OCI-LY3 (cell line): ENCODE measurements at regions not wholly inside any gene's neighbourhood (a gene's known extent, or its start where the extent isn't known, plus 50 kb on each side); places are given as distances from the start of the nearest gene placed in this dataset.
"Not testable (repeated sequence)": the region's sequence is repeated elsewhere in the genome, so short reads cannot be mapped to it uniquely, and the experiment has no call there.

Experiments
- H2AFZ ChIP-seq: fragments of 200-600, 300-600 bp; shearing (Covaris generic); 2 replicates; pipeline ENCODE4 v1.6.0; 2014; ENCODE audit warnings: antibody characterized with exemption, low read depth, low read length
- H3K27ac ChIP-seq: fragments of 200-600, 300-600 bp; sonication (generic); 2 replicates; pipeline ENCODE4 v1.5.1; 2014; ENCODE audit warnings: mild to moderate bottlenecking, low read length, moderate library complexity, mixed read lengths
- H3K27me3 ChIP-seq: fragments of 200-600, 300-600 bp; sonication (generic); 2 replicates; pipeline ENCODE4 v1.6.1; 2014; ENCODE audit warnings: low read depth, low read length, mixed read lengths
- H3K36me3 ChIP-seq: fragments of 200-600, 300-600 bp; sonication (generic); replicated peaks from 2 replicates; pipeline ENCODE3; 2014; ENCODE audit warnings: low read depth, low read length, mixed read lengths
- H3K4me1 ChIP-seq: fragments of 300-600, 200-600 bp; sonication (generic); 2 replicates; pipeline ENCODE4 v1.6.1; 2014; ENCODE audit warnings: low read length, mixed read lengths
- H3K4me2 ChIP-seq: fragments of 200-600, 300-600 bp; sonication (generic); 2 replicates; pipeline ENCODE4 v1.6.1; 2014; ENCODE audit warnings: low read length, mixed read lengths
- H3K4me3 ChIP-seq: fragments of 300-600, 200-600 bp; sonication (generic); 2 replicates; pipeline ENCODE4 v1.5.1; 2014; ENCODE audit warnings: antibody characterized with exemption, mild to moderate bottlenecking, low read length, moderate library complexity
- H3K79me2 ChIP-seq: fragments of 300-600, 200-600 bp; shearing (Covaris generic); 2 replicates; pipeline ENCODE4 v1.6.1; 2014; ENCODE audit warnings: mild to moderate bottlenecking, low read length, mixed read lengths
- H3K9ac ChIP-seq: fragments of 300-600, 200-600 bp; shearing (Covaris generic); 2 replicates; pipeline ENCODE4 v1.6.0; 2014; ENCODE audit warnings: mild to moderate bottlenecking, low read length, moderate library complexity
- H3K9me3 ChIP-seq: fragments of 200-600, 300-600 bp; shearing (Covaris generic); 2 replicates; pipeline ENCODE4 v1.6.1; 2014; ENCODE audit warnings: low read length, mixed read lengths; ENCODE audit not compliant: insufficient read depth
- H4K20me1 ChIP-seq: fragments of 200-600, 300-600 bp; sonication (generic); 2 replicates; pipeline ENCODE4 v1.6.1; 2016; ENCODE audit warnings: low read length, mixed read lengths; ENCODE audit not compliant: insufficient read depth
- CTCF ChIP-seq: fragments of 200-600, 300-600 bp; sonication (generic); IDR thresholded peaks from 2 replicates; pipeline ENCODE4 v1.5.1; 2014; ENCODE audit warnings: antibody characterized with exemption, low read length, low read depth
- EZH2phosphoT487 ChIP-seq: fragments of 200-600 bp; shearing (Covaris generic); IDR thresholded peaks from 2 replicates; pipeline ENCODE4 v1.6.1; 2018; ENCODE audit warnings: antibody characterized with exemption, mixed run types, low read depth

- H3K27me3 ChIP-seq: no peaks in the 10 kb centered on the region
- H3K27ac ChIP-seq: no peak overlapping the region
- no peak overlapping the region for H3K4me2 ChIP-seq
- H2AFZ ChIP-seq: no peak overlapping the region
- H3K36me3 ChIP-seq: no peaks in the 10 kb centered on the region
- H4K20me1 ChIP-seq: no peaks in the 10 kb centered on the region
- H3K9ac ChIP-seq: no peak overlapping the region
- H3K79me2 ChIP-seq: no peaks in the 10 kb centered on the region
- H3K4me1 ChIP-seq: no peaks in the 10 kb centered on the region
- H3K9me3 ChIP-seq: no peaks in the 10 kb centered on the region
- no peak overlapping the region for H3K4me3 ChIP-seq
- no peak for TF ChIP-seq EZH2phosphoT487
- TF ChIP-seq CTCF: no peak
These were observed 115.9 kb upstream of the RAI2 start for GRCh38 chrX:17976955-17977354.

GRCh38 chrX:17975349-17975748 is 114.3 kb upstream of the RAI2 start:
- not testable (repeated sequence) for H3K9ac ChIP-seq, H3K27ac ChIP-seq, H3K4me3 ChIP-seq, H3K4me1 ChIP-seq, H3K36me3 ChIP-seq, H4K20me1 ChIP-seq, H2AFZ ChIP-seq, H3K9me3 ChIP-seq, H3K27me3 ChIP-seq, H3K4me2 ChIP-seq, H3K79me2 ChIP-seq

GRCh38 chrX:17968367-17968766 is 107.3 kb upstream of the RAI2 start:
- no peak overlapping the region for H3K4me3 ChIP-seq
- H3K27ac ChIP-seq: no peak overlapping the region
- H3K9ac ChIP-seq: no peak overlapping the region
- no peaks in the 10 kb centered on the region for H3K27me3 ChIP-seq
- H3K4me1 ChIP-seq: no peaks in the 10 kb centered on the region
- no peaks in the 10 kb centered on the region for H3K9me3 ChIP-seq
- no peaks in the 10 kb centered on the region for H4K20me1 ChIP-seq
- H3K79me2 ChIP-seq: no peaks in the 10 kb centered on the region
- no peak overlapping the region for H2AFZ ChIP-seq
- H3K4me2 ChIP-seq: no peak overlapping the region
- H3K36me3 ChIP-seq: no peaks in the 10 kb centered on the region
- TF ChIP-seq EZH2phosphoT487: no peak

GRCh38 chrX:17967888-17968287 is 106.8 kb upstream of the RAI2 start:
- Histone ChIP-seq H3K9me3 (no peaks in the 10 kb centered on the region), H2AFZ (no peak overlapping the region), H3K4me1 (no peaks in the 10 kb centered on the region), H3K4me3 (no peak overlapping the region), H3K27me3 (no peaks in the 10 kb centered on the region), H3K27ac (no peak overlapping the region), H3K9ac (no peak overlapping the region), H3K79me2 (no peaks in the 10 kb centered on the region), H4K20me1 (no peaks in the 10 kb centered on the region), H3K36me3 (no peaks in the 10 kb centered on the region), H3K4me2 (no peak overlapping the region)
- TF ChIP-seq EZH2phosphoT487 (no peak), CTCF (no peak)

- no peaks in the 10 kb centered on the region for H4K20me1 ChIP-seq
- no peaks in the 10 kb centered on the region for H3K79me2 ChIP-seq
- no peak overlapping the region for H3K9ac ChIP-seq
- no peaks in the 10 kb centered on the region for H3K27me3 ChIP-seq
- TF ChIP-seq CTCF: no peak
- TF ChIP-seq EZH2phosphoT487: no peak
- H3K4me1 ChIP-seq: no peaks in the 10 kb centered on the region
- no peaks in the 10 kb centered on the region for H3K36me3 ChIP-seq
- no peaks in the 10 kb centered on the region for H3K9me3 ChIP-seq
- no peak overlapping the region for H3K4me2 ChIP-seq
- H3K4me3 ChIP-seq: no peak overlapping the region
- no peak overlapping the region for H2AFZ ChIP-seq
- no peak overlapping the region for H3K27ac ChIP-seq
These were observed 103.8 kb upstream of the RAI2 start for GRCh38 chrX:17964871-17965270.
